ENCODE measurements at regions not wholly inside any gene's neighbourhood (a gene's known extent, or its start where the extent isn't known, plus 50 kb on each side); places are given as distances from the start of the nearest gene placed in this dataset.
A peak's percentile ranks its signal among the peaks of the same experiment; 100 is the strongest.

GRCh38 chr7:87000344-87000743 lies 59.1 kb downstream of the ELAPOR2 start:
- Histone ChIP-seq H3K4me3 (no peak overlapping the region), H3K4me1 (peaks cover 11 to 23% of the 10 kb centered on the region in 2 donors), H3K9me3 (no peaks in the 10 kb centered on the region), H3K36me3 (no peaks in the 10 kb centered on the region), H3K27ac (no peak overlapping the region), H3K27me3 (no peaks in the 10 kb centered on the region)
- DNase-seq: no peak
- in situ Hi-C loops (cut with MboI; ENCODE audit: low sequenced_read_pairs in 4 of 4): no loop called here
- no peak for TF ChIP-seq POLR2A (IDR thresholded peaks at IDR 0.05)
- TF ChIP-seq CTCF (IDR thresholded peaks at IDR 0.05 in 4 of 5, conservative IDR thresholded peaks at IDR 0.05 in 1 of 5): no peak
- no peak for ATAC-seq
- intact Hi-C loops (cut with DNase I; ENCODE audit: low total_unique reads): loop anchor here (5.0 kb wide), 2 partner anchors 43 to 57 kb away; partner anchors contain the start of gene ELAPOR2

GRCh38 chr7:86999750-87000149 lies 59.7 kb downstream of the ELAPOR2 start:
- ATAC-seq: no peak
- H3K4me1 ChIP-seq: peaks cover 11 to 23% of the 10 kb centered on the region in 2 donors
- H3K36me3 ChIP-seq: no peaks in the 10 kb centered on the region
- TF ChIP-seq POLR2A (IDR thresholded peaks at IDR 0.05): no peak
- no peaks in the 10 kb centered on the region for H3K9me3 ChIP-seq
- in situ Hi-C loops (cut with MboI; ENCODE audit: low sequenced_read_pairs in 4 of 4) (no loop called here), intact Hi-C loops (cut with DNase I; ENCODE audit: low total_unique reads) (loop anchor here (5.0 kb wide), 2 partner anchors 42 to 58 kb away; partner anchors contain the start of gene ELAPOR2)
- no peak overlapping the region for H3K27ac ChIP-seq
- H3K27me3 ChIP-seq: no peaks in the 10 kb centered on the region
- no peak overlapping the region for H3K4me3 ChIP-seq
- no peak for DNase-seq

- TF ChIP-seq POLR2A (IDR thresholded peaks at IDR 0.05) (no peak), CTCF (IDR thresholded peaks at IDR 0.05 in 4 of 5, conservative IDR thresholded peaks at IDR 0.05 in 1 of 5) (no peak)
- Histone ChIP-seq H3K36me3 (no peaks in the 10 kb centered on the region), H3K9me3 (no peaks in the 10 kb centered on the region), H3K4me1 (peaks cover 4 to 10% of the 10 kb centered on the region in 2 donors), H3K4me3 (no peak overlapping the region), H3K27me3 (no peaks in the 10 kb centered on the region), H3K27ac (no peak overlapping the region)
- ATAC-seq (no peak), DNase-seq (no peak)
- intact Hi-C loops (cut with DNase I; ENCODE audit: low total_unique reads): no loop called here
- in situ Hi-C loops (cut with MboI; ENCODE audit: low sequenced_read_pairs in 4 of 4): no loop called here
Measured at GRCh38 chr7:86995814-86996213, 63.6 kb downstream of the ELAPOR2 start.

GRCh38 chr7:86995052-86995725 lies 64.3 kb downstream of the ELAPOR2 start:
- no peak overlapping the region for H3K4me3 ChIP-seq
- H3K4me1 ChIP-seq: peaks cover 0 to 4% of the 10 kb centered on the region in 2 donors
- ATAC-seq (no peak), DNase-seq (no peak)
- H3K9me3 ChIP-seq: no peaks in the 10 kb centered on the region
- intact Hi-C loops (cut with DNase I; ENCODE audit: low total_unique reads) (no loop called here), in situ Hi-C loops (cut with MboI; ENCODE audit: low sequenced_read_pairs in 4 of 4) (no loop called here)
- no peaks in the 10 kb centered on the region for H3K27me3 ChIP-seq
- peak overlapping the region in 1 of 4 donors; percentile 40 for H3K27ac ChIP-seq
- TF ChIP-seq CTCF (IDR thresholded peaks at IDR 0.05 in 4 of 5, conservative IDR thresholded peaks at IDR 0.05 in 1 of 5) (no peak), POLR2A (IDR thresholded peaks at IDR 0.05) (no peak)
- no peaks in the 10 kb centered on the region for H3K36me3 ChIP-seq

GRCh38 chr7:86991771-86992191 lies 67.7 kb downstream of the ELAPOR2 start:
- in situ Hi-C loops (cut with MboI; ENCODE audit: low sequenced_read_pairs in 4 of 4): no loop called here
- Histone ChIP-seq H3K27me3 (no peaks in the 10 kb centered on the region), H3K4me3 (no peak overlapping the region), H3K27ac (no peak overlapping the region), H3K9me3 (no peaks in the 10 kb centered on the region), H3K36me3 (no peaks in the 10 kb centered on the region), H3K4me1 (no peaks in the 10 kb centered on the region)
- no peak for DNase-seq
- TF ChIP-seq CTCF (IDR thresholded peaks at IDR 0.05 in 4 of 5, conservative IDR thresholded peaks at IDR 0.05 in 1 of 5) (no peak), POLR2A (IDR thresholded peaks at IDR 0.05) (no peak)
- ATAC-seq: no peak
- intact Hi-C loops (cut with DNase I; ENCODE audit: low total_unique reads): no loop called here
